HG03064 (cell line): ENCODE measurements at regions not wholly inside any gene's neighbourhood (a gene's known extent, or its start where the extent isn't known, plus 50 kb on each side); places are given as distances from the start of the nearest gene placed in this dataset.
"Not testable (repeated sequence)": the region's sequence is repeated elsewhere in the genome, so short reads cannot be mapped to it uniquely, and the experiment has no call there.

Experiments
- ATAC-seq: cut with Tn5 transposase; IDR thresholded peaks from one replicate; pipeline ENCODE4 v1.9.1; 2021; ENCODE audit warnings: low read depth; ENCODE audit not compliant: unreplicated experiment

GRCh38 chr21:31609081-31609480, 50.4 kb upstream of the SOD1 start:
- no peak for ATAC-seq

DNA sequence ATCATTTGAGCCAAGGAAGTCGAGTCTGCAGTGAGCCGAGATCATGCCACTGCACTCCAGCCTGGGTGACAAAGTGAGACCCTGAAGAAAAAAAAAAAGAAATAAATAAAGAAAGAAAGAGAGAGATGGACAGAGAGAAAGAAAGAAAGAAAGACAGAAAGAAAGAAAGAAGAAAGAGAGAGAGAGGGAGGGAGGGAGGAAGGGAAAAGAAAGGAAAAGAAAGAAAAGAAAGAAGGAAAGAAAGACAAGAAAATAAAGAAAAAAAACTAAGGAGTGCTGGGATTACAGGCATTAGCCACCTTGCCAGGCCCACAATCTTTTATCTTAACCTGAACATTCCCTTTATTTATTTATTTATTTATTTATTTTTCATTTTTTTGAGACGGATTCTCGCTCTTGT, 51.7 kb upstream of the SOD1 start:
- no peak for ATAC-seq

- ATAC-seq = no peak
Measured at GRCh38 chr21:31606081-31606874, 53.2 kb upstream of the SOD1 start.

GRCh38 chr21:31604591-31605190, 54.8 kb upstream of the SOD1 start:
- ATAC-seq = no peak

GRCh38 chr21:31599563-31599962, 59.9 kb upstream of the SOD1 start:
- no peak for ATAC-seq

DNA sequence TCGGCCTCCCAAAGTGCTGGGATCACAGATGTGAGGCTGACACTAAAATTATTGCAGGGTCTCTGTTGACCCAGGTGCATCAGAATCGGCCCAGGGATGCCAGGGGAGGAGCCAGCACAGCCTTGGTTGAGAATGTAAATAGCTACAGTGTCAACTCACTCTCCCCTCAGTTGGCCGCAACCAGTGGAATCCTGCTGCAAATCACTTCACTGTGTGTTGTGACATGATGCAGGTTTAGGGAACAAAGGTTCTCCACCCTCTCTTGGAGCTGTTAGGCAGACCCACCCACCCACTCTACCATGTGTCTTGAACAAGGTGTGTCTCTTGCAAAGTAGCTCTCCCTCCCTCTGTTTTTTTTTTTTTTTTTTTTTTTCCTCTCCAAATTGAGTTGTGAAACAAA, 60.5 kb upstream of the SOD1 start:
- no peak for ATAC-seq

DNA sequence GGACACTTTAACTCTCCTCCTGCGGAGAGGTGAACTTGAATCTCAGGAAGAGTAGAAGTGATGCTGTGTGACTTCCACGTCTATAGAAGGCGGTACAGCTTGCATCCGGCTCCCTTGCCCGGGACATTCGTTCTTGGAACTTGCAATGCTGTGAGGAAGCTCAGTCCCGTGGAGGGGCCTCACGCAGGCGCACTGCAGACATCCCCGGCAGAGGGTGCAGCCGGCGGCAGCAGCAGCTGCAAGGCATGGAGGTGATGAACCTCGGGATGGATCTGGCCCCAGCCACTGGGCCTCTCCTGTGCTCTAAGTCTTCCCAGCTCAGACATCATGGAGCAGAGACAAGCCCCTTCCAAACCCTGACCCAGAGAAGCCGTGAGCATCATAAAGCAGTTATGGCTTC, 61.8 kb upstream of the SOD1 start:
- no peak for ATAC-seq

GRCh38 chr21:31596055-31596454, 63.4 kb upstream of the SOD1 start:
- ATAC-seq = no peak

DNA sequence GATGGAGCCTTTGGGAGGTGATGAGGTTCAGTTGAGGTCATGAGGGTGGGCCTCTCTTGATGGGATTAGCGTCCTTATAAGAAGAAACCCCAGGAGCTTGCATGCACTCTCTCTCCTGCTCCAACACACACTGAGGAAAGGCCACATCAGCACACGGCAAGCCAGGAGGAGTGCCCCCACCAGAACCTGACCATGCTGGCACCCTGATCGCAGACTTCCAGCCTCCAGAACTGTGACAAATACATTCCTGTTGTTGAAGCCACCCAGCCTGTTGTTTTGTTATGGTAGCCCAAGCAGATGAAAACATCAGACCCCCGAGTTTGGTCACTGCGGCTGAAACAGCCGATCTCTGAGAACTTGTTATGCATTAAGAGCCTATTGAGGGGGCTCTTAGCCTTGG, 64.8 kb upstream of the SOD1 start:
- ATAC-seq = no peak

- no peak for ATAC-seq
Measured at GRCh38 chr21:31594279-31594678, 65.2 kb upstream of the SOD1 start.

- no peak for ATAC-seq
Measured at GRCh38 chr21:31592963-31593560, 66.4 kb upstream of the SOD1 start.

- no peak for ATAC-seq
Measured at GRCh38 chr21:31592516-31592915, 67.0 kb upstream of the SOD1 start.

- no peak for ATAC-seq
Measured at GRCh38 chr21:31589820-31590219, 69.7 kb upstream of the SOD1 start.

GRCh38 chr21:31586118-31586517, 73.4 kb upstream of the SOD1 start:
- ATAC-seq = no peak

GRCh38 chr21:31583937-31584336, 75.6 kb upstream of the SOD1 start:
- ATAC-seq = not testable (repeated sequence)

DNA sequence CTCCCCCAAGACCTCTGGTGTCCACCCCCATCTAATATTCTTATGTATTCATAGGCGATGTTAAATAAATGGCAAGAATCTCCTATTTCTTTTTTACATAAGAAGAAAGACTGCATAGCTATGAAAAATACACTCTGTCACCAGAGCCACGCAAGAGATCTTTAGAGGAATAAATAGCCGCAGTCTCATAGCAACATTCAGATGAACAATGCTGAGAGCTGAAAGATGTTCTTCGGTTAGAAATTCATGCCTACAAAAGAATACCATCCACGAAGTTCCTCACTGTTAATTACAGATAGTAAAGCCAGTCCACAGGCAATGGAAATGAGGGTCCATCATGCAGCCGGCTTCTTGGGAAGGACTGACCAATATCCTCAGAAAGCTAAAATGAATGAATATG, 76.0 kb upstream of the SOD1 start:
- no peak for ATAC-seq

- ATAC-seq = no peak
Measured at GRCh38 chr21:31580866-31581276, 78.6 kb upstream of the SOD1 start.

GRCh38 chr21:31577271-31577670, 82.2 kb upstream of the SOD1 start:
- ATAC-seq = no peak

DNA sequence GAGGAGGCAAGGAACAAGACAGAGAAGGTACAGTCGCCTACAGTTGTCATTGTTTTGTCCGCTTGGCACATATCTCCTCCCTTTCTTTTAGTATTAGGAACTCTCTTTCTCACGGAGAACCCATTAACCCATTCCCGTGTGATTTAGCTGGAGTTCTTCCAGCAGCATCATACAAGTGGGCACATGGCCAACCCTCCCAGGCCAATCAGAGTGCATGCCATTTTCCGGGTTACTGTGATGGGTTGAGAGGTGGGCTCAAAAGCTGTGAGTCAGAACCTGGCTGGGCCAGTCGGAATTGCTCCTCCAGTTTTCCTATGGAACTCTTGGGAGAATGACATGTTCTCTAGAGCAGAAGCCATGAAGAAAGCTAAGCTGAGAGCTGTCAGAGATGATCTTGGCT, 83.1 kb upstream of the SOD1 start:
- ATAC-seq = no peak

GRCh38 chr21:31573217-31573616, 86.3 kb upstream of the SOD1 start:
- no peak for ATAC-seq

- no peak for ATAC-seq
Measured at GRCh38 chr21:31571879-31572278, 87.6 kb upstream of the SOD1 start.
